Trophoblast cell (in vitro differentiated cells and primary cell): ENCODE measurements at regions not wholly inside any gene's neighbourhood (a gene's known extent, or its start where the extent isn't known, plus 50 kb on each side); places are given as distances from the start of the nearest gene placed in this dataset.

Experiments
- DNase-seq, 2 donors: peaks; one replicate each; pipeline ENCODE4 v3.0.0-alpha.2; 2016
- H2AFZ ChIP-seq: 2 replicates; pipeline ENCODE4 v1.6.1; 2013; ENCODE audit warnings: low read length, moderate library complexity, mild to moderate bottlenecking; ENCODE audit not compliant: insufficient read depth, poor library complexity
- H2AK5ac ChIP-seq: 2 replicates; pipeline ENCODE4 v1.6.1; 2013; ENCODE audit warnings: mild to moderate bottlenecking, low read length
- H2BK120ac ChIP-seq: 2 replicates; pipeline ENCODE4 v1.6.1; 2013; ENCODE audit warnings: low read length, mild to moderate bottlenecking, moderate library complexity; ENCODE audit not compliant: insufficient read depth, poor library complexity
- H2BK12ac ChIP-seq: 2 replicates; pipeline ENCODE4 v1.6.1; 2013; ENCODE audit warnings: mild to moderate bottlenecking, low read length, moderate library complexity
- H2BK5ac ChIP-seq: 2 replicates; pipeline ENCODE4 v1.6.1; 2013; ENCODE audit warnings: low read length, low read depth, moderate library complexity, mild to moderate bottlenecking; ENCODE audit not compliant: poor library complexity
- H3K14ac ChIP-seq: 2 replicates; pipeline ENCODE4 v1.6.1; 2013; ENCODE audit warnings: mild to moderate bottlenecking, low read length
- H3K18ac ChIP-seq: 2 replicates; pipeline ENCODE4 v1.6.1; 2013; ENCODE audit warnings: mild to moderate bottlenecking, low read length
- H3K23ac ChIP-seq: 2 replicates; pipeline ENCODE4 v1.6.1; 2013; ENCODE audit warnings: low read length
- H3K27ac ChIP-seq: 2 replicates; pipeline ENCODE4 v1.5.1; 2013; ENCODE audit warnings: low read depth, mild to moderate bottlenecking, inconsistent platforms, low read length, moderate library complexity
- H3K27me3 ChIP-seq: 2 replicates; pipeline ENCODE4 v1.6.1; 2013; ENCODE audit warnings: inconsistent platforms, mild to moderate bottlenecking, low read length, moderate library complexity; ENCODE audit not compliant: insufficient read depth
- H3K36me3 ChIP-seq, 2 experiments: 1 replicate in 1 of 2; 2 replicates in 1 of 2; pipeline ENCODE4 v1.6.1; 2013; ENCODE audit warnings: low read length in 2 of 2, mild to moderate bottlenecking in 2 of 2, moderate library complexity in 1 of 2; ENCODE audit not compliant: insufficient read depth in 2 of 2, control insufficient read depth in 1 of 2
- H3K4ac ChIP-seq: 2 replicates; pipeline ENCODE4 v1.6.1; 2013; ENCODE audit warnings: low read depth, mild to moderate bottlenecking, low read length, moderate library complexity
- H3K4me1 ChIP-seq, 2 experiments: 1 replicate in 1 of 2; 2 replicates in 1 of 2; pipeline ENCODE4 v1.6.1; 2013; ENCODE audit warnings: low read length in 2 of 2, mild to moderate bottlenecking in 2 of 2, moderate library complexity in 1 of 2; ENCODE audit not compliant: insufficient read depth in 2 of 2, control insufficient read depth in 1 of 2
- H3K4me2 ChIP-seq: 2 replicates; pipeline ENCODE4 v1.6.1; 2013; ENCODE audit warnings: inconsistent platforms, mild to moderate bottlenecking, low read length, moderate library complexity
- H3K4me3 ChIP-seq: 2 replicates; pipeline ENCODE4 v1.5.1; 2013; ENCODE audit warnings: mild to moderate bottlenecking, low read depth, low read length, inconsistent platforms
- H3K79me1 ChIP-seq: one replicate; pipeline ENCODE4 v1.6.1; 2013; ENCODE audit warnings: low read length
- H3K79me2 ChIP-seq: 2 replicates; pipeline ENCODE4 v1.6.1; 2013; ENCODE audit warnings: low read length, mild to moderate bottlenecking; ENCODE audit not compliant: control insufficient read depth, insufficient read depth, poor library complexity
- H3K9ac ChIP-seq: 2 replicates; pipeline ENCODE4 v1.6.1; 2013; ENCODE audit warnings: mild to moderate bottlenecking, low read length
- H3K9me3 ChIP-seq: 2 replicates; pipeline ENCODE4 v1.6.1; 2013; ENCODE audit warnings: low read depth, mild to moderate bottlenecking, control low read depth, inconsistent platforms, low read length; ENCODE audit not compliant: insufficient read depth
- H4K12ac ChIP-seq: 2 replicates; pipeline ENCODE4 v1.6.1; 2013; ENCODE audit warnings: low read depth, mild to moderate bottlenecking, low read length, moderate library complexity
- H4K8ac ChIP-seq: 2 replicates; pipeline ENCODE4 v1.6.1; 2013; ENCODE audit warnings: low read depth, mild to moderate bottlenecking, low read length, moderate library complexity
- H4K91ac ChIP-seq: one replicate; pipeline ENCODE4 v1.6.1; 2013; ENCODE audit warnings: low read depth, mild to moderate bottlenecking, low read length, moderate library complexity
- WGBS: extraction: QIAGEN DNeasy Blood & Tissue Kit; methylation state at CpG from one replicate; pipeline ENCODE4 v1.1.7; 2013; ENCODE audit warnings: missing lambda C conversion rate; ENCODE audit not compliant: insufficient read length, insufficient coverage; ENCODE audit errors: extremely low coverage; 5-methylcytosine and 5-hydroxymethylcytosine counted together

- no CpG with 5 or more reads among the region's 4 CpGs for WGBS
Measured at GRCh38 chr14:58740379-58740935, 102.7 kb downstream of the DACT1 start.

GRCh38 chr14:58744801-58745394 is 107.1 kb downstream of the DACT1 start:
- H3K4me2 ChIP-seq = no peak overlapping the region
- H3K27me3 ChIP-seq = no peaks in the 10 kb centered on the region
- H2AK5ac ChIP-seq = no peak overlapping the region
- no peak overlapping the region for H3K14ac ChIP-seq
- H2BK12ac ChIP-seq = no peak overlapping the region
- H3K79me1 ChIP-seq = no peaks in the 10 kb centered on the region
- H3K36me3 ChIP-seq = no peaks in the 10 kb centered on the region
- H4K8ac ChIP-seq = no peak overlapping the region
- no peak overlapping the region for H2BK5ac ChIP-seq
- peaks cover 3% of the 10 kb centered on the region for H3K9me3 ChIP-seq
- H3K18ac ChIP-seq = no peak overlapping the region
- DNase-seq = no peak
- no peak overlapping the region for H4K91ac ChIP-seq
- no peak overlapping the region for H3K27ac ChIP-seq
- no peak overlapping the region for H2BK120ac ChIP-seq
- no peak overlapping the region for H3K4ac ChIP-seq
- H3K4me3 ChIP-seq = no peak overlapping the region
- no peak overlapping the region for H2AFZ ChIP-seq
- H4K12ac ChIP-seq = no peak overlapping the region
- peaks cover 0 to 4% of the 10 kb centered on the region in 2 experiments for H3K4me1 ChIP-seq
- WGBS = no CpG with 5 or more reads among the region's 5 CpGs
- peaks cover 2% of the 10 kb centered on the region for H3K79me2 ChIP-seq
- H3K23ac ChIP-seq = no peak overlapping the region
- no peak overlapping the region for H3K9ac ChIP-seq

More at GRCh38 chr14:58740379-58740935, 102.7 kb downstream of the DACT1 start:
- no peak overlapping the region for H2AK5ac ChIP-seq
- H3K18ac ChIP-seq = no peak overlapping the region
- no peak overlapping the region for H3K4ac ChIP-seq
- H3K14ac ChIP-seq = no peak overlapping the region
- no peak overlapping the region for H3K9ac ChIP-seq
- H3K9me3 ChIP-seq = no peaks in the 10 kb centered on the region
- no peaks in the 10 kb centered on the region for H3K27me3 ChIP-seq
- H4K91ac ChIP-seq = no peak overlapping the region
- H3K79me1 ChIP-seq = no peaks in the 10 kb centered on the region
- DNase-seq = no peak
- H2BK5ac ChIP-seq = no peak overlapping the region
- no peak overlapping the region for H2AFZ ChIP-seq
- H4K8ac ChIP-seq = no peak overlapping the region
- no peak overlapping the region for H3K23ac ChIP-seq
- no peak overlapping the region for H3K4me2 ChIP-seq
- no peak overlapping the region for H4K12ac ChIP-seq
- H2BK120ac ChIP-seq = no peak overlapping the region
- no peak overlapping the region for H2BK12ac ChIP-seq
- H3K4me3 ChIP-seq = no peak overlapping the region
- H3K79me2 ChIP-seq = no peaks in the 10 kb centered on the region
- H3K36me3 ChIP-seq = no peaks in the 10 kb centered on the region
- H3K27ac ChIP-seq = no peak overlapping the region
- H3K4me1 ChIP-seq = peaks cover 0 to 4% of the 10 kb centered on the region in 2 experiments

GRCh38 chr14:58746261-58746660 is 108.5 kb downstream of the DACT1 start:
- H3K23ac ChIP-seq = no peak overlapping the region

GRCh38 chr14:58746701-58747100 is 108.9 kb downstream of the DACT1 start:
- no peak overlapping the region for H3K4me2 ChIP-seq
- H3K36me3 ChIP-seq = no peaks in the 10 kb centered on the region
- H3K4me3 ChIP-seq = no peak overlapping the region
- no CpG with 5 or more reads among the region's 3 CpGs for WGBS
- H3K23ac ChIP-seq = no peak overlapping the region
- H4K12ac ChIP-seq = no peak overlapping the region
- peaks cover 2% of the 10 kb centered on the region for H3K79me2 ChIP-seq
- no peak overlapping the region for H3K9ac ChIP-seq
- H3K4me1 ChIP-seq = peaks cover 0 to 4% of the 10 kb centered on the region in 2 experiments
- peaks cover 3% of the 10 kb centered on the region for H3K9me3 ChIP-seq
- no peak overlapping the region for H4K8ac ChIP-seq
- H3K27ac ChIP-seq = no peak overlapping the region
- no peak overlapping the region for H2AK5ac ChIP-seq
- no peak overlapping the region for H2BK12ac ChIP-seq
- H2BK5ac ChIP-seq = no peak overlapping the region
- H3K18ac ChIP-seq = no peak overlapping the region
- no peak overlapping the region for H4K91ac ChIP-seq
- no peak for DNase-seq
- no peak overlapping the region for H3K14ac ChIP-seq
- no peak overlapping the region for H2BK120ac ChIP-seq
- H3K27me3 ChIP-seq = no peaks in the 10 kb centered on the region
- H3K4ac ChIP-seq = no peak overlapping the region
- no peaks in the 10 kb centered on the region for H3K79me1 ChIP-seq
- H2AFZ ChIP-seq = no peak overlapping the region

More at GRCh38 chr14:58746261-58746660, 108.5 kb downstream of the DACT1 start:
- DNase-seq = peak; percentile 29 to 65
- no peak overlapping the region for H3K9ac ChIP-seq
- H3K18ac ChIP-seq = no peak overlapping the region
- no peaks in the 10 kb centered on the region for H3K36me3 ChIP-seq
- no peak overlapping the region for H4K91ac ChIP-seq
- no peak overlapping the region for H3K4me2 ChIP-seq
- H3K4me3 ChIP-seq = no peak overlapping the region
- peaks cover 2% of the 10 kb centered on the region for H3K79me2 ChIP-seq
- no peak overlapping the region for H2AFZ ChIP-seq
- no peak overlapping the region for H3K27ac ChIP-seq
- H3K4me1 ChIP-seq = peaks cover 0 to 4% of the 10 kb centered on the region in 2 experiments
- WGBS = no CpG with 5 or more reads among the region's 1 CpG
- no peaks in the 10 kb centered on the region for H3K27me3 ChIP-seq
- no peak overlapping the region for H3K14ac ChIP-seq
- H2BK12ac ChIP-seq = no peak overlapping the region
- no peak overlapping the region for H4K8ac ChIP-seq
- no peak overlapping the region for H3K4ac ChIP-seq
- peaks cover 3% of the 10 kb centered on the region for H3K9me3 ChIP-seq
- H2BK120ac ChIP-seq = no peak overlapping the region
- no peak overlapping the region for H2BK5ac ChIP-seq
- no peak overlapping the region for H4K12ac ChIP-seq
- H2AK5ac ChIP-seq = no peak overlapping the region
- no peaks in the 10 kb centered on the region for H3K79me1 ChIP-seq
